ENCODE measurements at regions not wholly inside any gene's neighbourhood (a gene's known extent, or its start where the extent isn't known, plus 50 kb on each side); places are given as distances from the start of the nearest gene placed in this dataset.

DNA sequence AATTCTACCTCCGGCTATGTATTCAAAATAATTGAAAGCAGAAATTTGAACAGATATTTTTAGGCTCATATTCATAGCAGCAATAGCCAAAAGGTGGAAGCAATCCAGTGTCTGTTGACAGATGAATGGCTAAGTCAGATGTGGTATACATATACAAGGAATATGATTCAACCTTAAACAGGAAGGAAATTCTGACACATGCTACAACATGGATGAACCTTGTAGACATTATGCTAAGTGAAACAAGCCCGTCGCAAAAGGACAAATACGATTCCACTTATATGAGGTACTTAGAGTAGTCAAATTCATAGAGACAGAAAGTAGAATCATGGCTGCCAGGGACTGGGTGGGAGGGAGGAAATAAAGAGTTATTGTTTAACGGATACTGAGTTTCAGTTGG is 331.6 kb downstream of the PCNX1 start:
- DNase-seq (ENCODE audit: low read depth), result no peak
- TF ChIP-seq CTCF (conservative IDR thresholded peaks at IDR 0.05; ENCODE audit: low read depth, low read length), result no peak
- H3K4me3 ChIP-seq (ENCODE audit: low read depth, low read length), result no peak overlapping the region

DNA sequence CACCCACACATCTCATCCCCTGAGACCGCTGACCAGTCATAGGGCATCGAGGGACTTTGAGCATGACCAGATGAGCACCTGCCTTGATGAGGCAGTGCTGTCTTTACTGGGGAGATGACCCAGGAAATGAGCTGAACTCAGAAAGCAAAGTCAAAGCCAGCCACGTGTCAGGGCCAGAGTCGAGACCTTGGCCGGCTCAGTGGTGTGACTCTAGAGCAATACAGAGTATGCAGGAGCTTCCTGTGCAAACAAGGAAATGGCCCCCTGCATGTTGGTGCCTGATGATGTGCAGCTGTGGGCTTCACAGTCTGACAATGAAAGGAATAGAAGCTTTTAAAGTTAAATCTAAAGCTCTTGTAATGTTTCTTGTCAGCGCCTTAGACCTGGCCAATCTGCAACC is 332.9 kb downstream of the PCNX1 start:
- TF ChIP-seq CTCF (conservative IDR thresholded peaks at IDR 0.05; ENCODE audit: low read depth, low read length), result no peak
- no peak overlapping the region for H3K4me3 ChIP-seq (ENCODE audit: low read depth, low read length)
- DNase-seq (ENCODE audit: low read depth), result no peak

DNA sequence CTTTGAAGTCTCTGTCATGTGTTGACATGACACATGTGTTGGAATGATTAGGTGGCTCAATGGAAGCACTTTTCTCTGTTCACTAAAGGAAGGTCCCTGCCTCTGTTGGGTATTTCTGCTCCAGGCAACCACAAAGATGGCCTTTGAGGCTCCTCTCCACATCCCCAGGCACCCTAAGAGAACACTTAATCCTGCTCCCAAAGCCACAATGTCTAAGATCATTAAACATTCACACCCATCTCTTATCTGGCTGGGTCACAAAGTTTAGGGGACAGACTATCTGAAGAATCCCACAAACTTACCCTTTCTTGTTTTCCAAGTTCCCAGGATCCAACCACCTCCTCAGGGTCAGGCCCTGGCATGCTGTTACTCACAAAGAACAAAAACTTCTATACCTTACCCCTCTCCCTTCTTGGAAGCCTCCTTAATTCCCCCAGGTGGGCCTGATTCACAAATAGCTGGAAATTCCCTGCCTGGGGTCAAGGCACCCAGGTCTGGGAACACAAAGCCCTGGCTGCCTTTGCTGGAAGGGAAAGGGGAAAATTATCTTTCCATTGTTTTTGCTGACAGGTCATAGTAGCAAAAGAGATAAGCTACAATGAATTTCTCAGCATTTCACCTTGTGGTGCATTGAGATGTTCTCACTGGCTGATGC is 333.7 kb downstream of the PCNX1 start:
- TF ChIP-seq CTCF (conservative IDR thresholded peaks at IDR 0.05; ENCODE audit: low read depth, low read length), result no peak
- H3K4me3 ChIP-seq (ENCODE audit: low read depth, low read length), result no peak overlapping the region
- DNase-seq (ENCODE audit: low read depth), result no peak

- DNase-seq (ENCODE audit: low read depth), result no peak
- TF ChIP-seq CTCF (conservative IDR thresholded peaks at IDR 0.05; ENCODE audit: low read depth, low read length), result no peak
- H3K4me3 ChIP-seq (ENCODE audit: low read depth, low read length), result no peak overlapping the region
Observed at GRCh38 chr14:71242237-71242748, 335.0 kb downstream of the PCNX1 start.

GRCh38 chr14:71243697-71244096 is 336.4 kb downstream of the PCNX1 start:
- DNase-seq (ENCODE audit: low read depth), result peak; percentile 23
- H3K4me3 ChIP-seq (ENCODE audit: low read depth, low read length), result no peak overlapping the region
- no peak for TF ChIP-seq CTCF (conservative IDR thresholded peaks at IDR 0.05; ENCODE audit: low read depth, low read length)

DNA sequence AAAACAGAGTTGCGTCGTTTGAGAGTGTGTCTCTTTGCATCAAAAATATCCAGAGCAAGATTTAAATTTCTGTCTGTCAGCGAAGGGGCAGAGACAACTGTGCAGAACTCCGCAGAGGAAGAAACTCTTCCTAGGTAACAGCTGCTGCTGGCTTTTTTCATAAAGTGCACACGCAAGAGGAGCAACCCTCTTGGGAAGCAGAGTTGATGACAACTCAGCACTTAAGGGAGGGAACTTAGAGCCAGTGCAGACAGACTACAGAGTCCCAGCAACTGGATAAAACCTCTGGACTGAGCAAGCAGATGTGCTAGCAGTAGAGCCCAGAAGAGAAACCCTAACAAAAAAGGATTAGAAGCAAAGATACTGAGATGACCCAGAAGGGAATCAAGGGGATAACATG is 337.1 kb downstream of the PCNX1 start:
- TF ChIP-seq CTCF (conservative IDR thresholded peaks at IDR 0.05; ENCODE audit: low read depth, low read length), result no peak
- H3K4me3 ChIP-seq (ENCODE audit: low read depth, low read length), result no peak overlapping the region
- DNase-seq (ENCODE audit: low read depth), result no peak

All from choroid plexus epithelial cell (primary cell).